GM10266 (cell line): ENCODE measurements at regions not wholly inside any gene's neighbourhood (a gene's known extent, or its start where the extent isn't known, plus 50 kb on each side); places are given as distances from the start of the nearest gene placed in this dataset.

Experiments used
- DNase-seq: peaks from one replicate; pipeline ENCODE4 v3.0.0; 2012; ENCODE audit errors: extremely low spot score
- TF ChIP-seq, protein P1 (sequence below): IDR thresholded peaks from 2 replicates; pipeline ENCODE4 v1.5.1; 2012; ENCODE audit warnings: mild to moderate bottlenecking, low read depth; ENCODE audit not compliant: control insufficient read depth, insufficient read depth; ENCODE audit errors: missing control alignments

DNA sequence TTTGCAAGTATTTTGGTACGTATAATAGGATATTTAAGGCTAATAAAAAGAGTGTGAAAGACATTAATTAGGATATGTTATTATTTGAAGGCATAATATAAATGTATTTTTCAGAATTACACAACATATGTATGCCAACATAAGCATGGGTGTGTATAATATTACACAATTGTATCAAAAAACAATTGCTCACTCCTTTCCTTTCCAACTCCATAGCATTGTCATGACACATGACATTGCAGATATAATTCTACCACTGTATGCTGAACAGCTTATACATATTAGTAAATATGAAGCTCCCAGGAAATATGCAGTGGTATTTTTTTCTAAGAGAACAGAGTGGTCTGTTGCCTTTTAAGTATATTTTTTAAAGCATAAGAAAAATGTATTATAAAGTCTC is 593.1 kb downstream of the TMX3 start:
- DNase-seq = no peak
- TF ChIP-seq, protein P1, sequence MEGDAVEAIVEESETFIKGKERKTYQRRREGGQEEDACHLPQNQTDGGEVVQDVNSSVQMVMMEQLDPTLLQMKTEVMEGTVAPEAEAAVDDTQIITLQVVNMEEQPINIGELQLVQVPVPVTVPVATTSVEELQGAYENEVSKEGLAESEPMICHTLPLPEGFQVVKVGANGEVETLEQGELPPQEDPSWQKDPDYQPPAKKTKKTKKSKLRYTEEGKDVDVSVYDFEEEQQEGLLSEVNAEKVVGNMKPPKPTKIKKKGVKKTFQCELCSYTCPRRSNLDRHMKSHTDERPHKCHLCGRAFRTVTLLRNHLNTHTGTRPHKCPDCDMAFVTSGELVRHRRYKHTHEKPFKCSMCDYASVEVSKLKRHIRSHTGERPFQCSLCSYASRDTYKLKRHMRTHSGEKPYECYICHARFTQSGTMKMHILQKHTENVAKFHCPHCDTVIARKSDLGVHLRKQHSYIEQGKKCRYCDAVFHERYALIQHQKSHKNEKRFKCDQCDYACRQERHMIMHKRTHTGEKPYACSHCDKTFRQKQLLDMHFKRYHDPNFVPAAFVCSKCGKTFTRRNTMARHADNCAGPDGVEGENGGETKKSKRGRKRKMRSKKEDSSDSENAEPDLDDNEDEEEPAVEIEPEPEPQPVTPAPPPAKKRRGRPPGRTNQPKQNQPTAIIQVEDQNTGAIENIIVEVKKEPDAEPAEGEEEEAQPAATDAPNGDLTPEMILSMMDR = no peak

DNA sequence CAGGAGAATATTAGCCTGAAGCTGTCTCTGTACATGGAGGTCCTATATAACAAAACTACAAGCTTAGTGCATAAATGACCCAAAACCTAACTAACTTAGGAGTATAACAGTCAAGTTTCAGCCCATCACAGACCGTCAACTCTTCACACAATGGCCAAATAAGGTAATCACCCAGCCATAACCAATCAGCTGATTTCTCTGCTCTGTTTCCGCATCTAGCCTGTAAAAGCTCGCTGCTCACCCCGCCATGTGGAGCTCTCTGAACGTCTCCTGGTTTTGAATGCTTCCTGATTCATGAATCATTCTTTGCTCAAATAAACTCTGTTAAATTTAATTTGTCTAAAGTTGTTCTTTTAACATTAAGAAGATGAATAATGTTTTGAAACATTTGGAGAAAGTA is 593.6 kb downstream of the TMX3 start:
- TF ChIP-seq, protein P1 = no peak
- no peak for DNase-seq

DNA sequence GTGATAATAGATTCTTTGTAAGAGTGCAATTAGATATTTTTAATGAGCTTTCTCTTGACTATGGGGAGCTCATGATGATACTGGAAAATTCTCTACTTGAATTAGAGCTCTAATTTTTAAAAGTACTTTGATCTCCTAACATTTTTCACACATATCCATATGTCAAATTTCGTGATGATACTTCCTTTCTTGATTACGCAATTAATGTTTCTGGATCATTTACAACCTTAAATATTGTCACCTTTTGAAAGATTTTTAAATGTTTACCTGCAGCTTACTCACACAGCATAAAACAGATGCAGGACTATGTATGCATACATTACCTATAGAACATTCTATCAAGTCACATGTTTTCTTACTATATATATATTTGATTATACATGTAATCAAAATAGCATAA is 598.5 kb upstream of the DSEL start:
- TF ChIP-seq, protein P1 = no peak
- no peak for DNase-seq

DNA sequence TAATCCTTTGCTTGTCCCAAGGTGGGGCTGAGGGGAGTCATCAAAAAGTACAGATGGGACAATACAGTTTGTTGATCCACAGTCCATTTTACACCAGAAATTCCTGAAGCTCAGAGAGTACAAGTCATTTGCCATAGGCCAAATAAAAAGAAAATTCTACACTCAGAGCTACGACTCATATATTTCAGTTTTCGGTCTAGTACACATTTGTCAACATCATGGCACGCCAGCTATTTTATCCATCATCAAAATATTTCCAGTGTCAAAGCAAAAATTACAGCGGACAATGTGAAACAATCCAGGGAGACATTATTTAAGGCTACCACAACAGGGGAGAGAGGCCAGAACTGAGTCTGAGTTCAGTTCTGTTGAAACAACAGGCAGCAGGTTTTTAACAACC is 587.5 kb upstream of the DSEL start:
- TF ChIP-seq, protein P1 = no peak
- no peak for DNase-seq

DNA sequence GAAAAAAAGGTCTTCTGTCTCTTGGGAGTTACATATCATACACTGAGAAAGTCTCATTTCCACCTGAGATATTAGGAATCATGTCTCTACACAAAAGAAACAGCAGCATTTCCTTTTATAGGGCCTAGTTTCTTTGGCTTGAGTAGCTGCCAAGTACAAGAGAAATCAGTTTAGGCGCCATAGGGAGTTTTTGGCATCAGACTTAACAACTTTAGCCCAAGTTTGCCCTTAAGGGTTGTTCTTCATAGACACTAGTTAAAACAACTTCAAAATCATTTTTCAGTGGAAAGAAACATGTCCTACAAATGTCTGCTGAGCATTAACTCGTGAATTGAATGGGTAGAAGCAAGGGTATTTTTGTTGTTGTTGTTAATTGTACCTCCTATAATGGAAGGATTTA is 587.0 kb upstream of the DSEL start:
- DNase-seq = no peak
- TF ChIP-seq, protein P1 = no peak

DNA sequence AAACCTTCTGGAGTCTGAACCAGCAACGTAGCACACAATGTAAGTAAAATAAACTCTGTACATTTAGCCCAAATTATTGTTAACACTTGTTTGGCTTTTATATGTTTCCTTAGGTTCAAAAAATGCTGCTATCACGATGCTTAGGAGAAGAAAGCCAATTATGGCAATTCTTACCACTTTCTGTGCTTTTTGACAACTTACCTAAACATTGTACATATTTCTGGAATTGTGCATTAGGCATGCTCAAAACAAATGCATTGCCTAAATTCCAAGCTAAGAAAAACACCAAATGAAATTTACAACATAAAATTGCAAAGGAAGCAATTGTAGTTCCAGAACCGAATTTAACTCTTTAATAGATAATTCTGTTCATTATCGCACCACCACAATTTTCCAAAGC is 585.6 kb upstream of the DSEL start:
- DNase-seq = no peak
- TF ChIP-seq, protein P1 = no peak

DNA sequence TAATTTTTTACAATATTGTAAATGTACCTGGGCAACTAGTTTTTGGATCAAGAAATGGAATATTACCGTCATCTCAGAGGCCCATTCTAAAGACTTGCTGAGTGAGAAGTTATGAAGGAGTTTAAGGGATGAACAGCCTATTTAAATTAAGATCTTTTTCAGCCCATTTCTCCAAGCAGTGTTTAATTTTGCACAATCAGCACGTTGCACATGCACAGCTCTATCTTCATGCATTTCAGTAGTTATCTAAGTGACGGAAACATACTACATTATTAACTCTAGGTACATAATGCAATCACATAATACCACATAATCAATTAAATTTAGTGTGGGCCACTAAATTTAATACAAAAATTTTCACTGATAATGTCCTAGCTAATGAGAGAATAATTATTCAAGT is 582.1 kb upstream of the DSEL start:
- TF ChIP-seq, protein P1 = no peak
- no peak for DNase-seq
